Upper lobe of left lung (tissue), 6 donors: ENCODE measurements at regions not wholly inside any gene's neighbourhood (a gene's known extent, or its start where the extent isn't known, plus 50 kb on each side); places are given as distances from the start of the nearest gene placed in this dataset.

ENCODE experiments used
- ATAC-seq, 2 donors: fragments of 200-7000 bp; cut with Tn5 transposase; one replicate each; pipeline ENCODE4 v1.9.1; 2022; ENCODE audit warnings: mild to moderate bottlenecking in 2 of 2, moderate library complexity in 2 of 2; ENCODE audit not compliant: low FRiP score in 2 of 2
- DNase-seq, 2 donors: peaks; one replicate each; pipeline ENCODE4 v3.0.0-alpha.2; 2019 to 2020
- H3K27ac ChIP-seq, 4 donors: fragments of 200-600 bp; sonication (generic); one replicate each; pipeline ENCODE4 v1.5.1; 2016 to 2019
- H3K27me3 ChIP-seq, 4 donors: fragments of 200-600 bp; sonication (generic); one replicate each; pipeline ENCODE4 v1.5.1; 2017 to 2019
- H3K36me3 ChIP-seq, 4 donors: fragments of 200-600 bp; sonication (generic); one replicate each; pipeline ENCODE4 v1.5.1; 2016 to 2019
- H3K4me1 ChIP-seq, 4 donors: fragments of 200-600 bp; sonication (generic); one replicate each; pipeline ENCODE4 v1.5.1; 2018 to 2019
- H3K4me3 ChIP-seq, 4 donors: fragments of 200-600 bp; sonication (generic); one replicate each; pipeline ENCODE4 v1.5.1; 2017 to 2019; ENCODE audit warnings: mild to moderate bottlenecking in 2 of 4, moderate library complexity in 1 of 4
- H3K9me3 ChIP-seq, 4 donors: fragments of 200-600 bp; sonication (generic); one replicate each; pipeline ENCODE4 v1.5.1; 2018 to 2019
- CTCF ChIP-seq, 6 experiments: fragments of 450-650 bp in 4 of 6; fragments of 200-600 bp in 2 of 6; sonication (generic) in 2 of 6; IDR thresholded peaks; one replicate each; pipeline ENCODE4 v1.5.1; 2016 to 2019; ENCODE audit warnings: antibody characterized with exemption in 6 of 6
- EP300 ChIP-seq, 4 donors: sonication (generic); formaldehyde crosslinking; IDR thresholded peaks; one replicate each; pipeline ENCODE4 v1.5.1; 2017; ENCODE audit warnings: antibody characterized with exemption in 4 of 4, control low read depth in 2 of 4
- POLR2A ChIP-seq, 4 donors: fragments of 450-650 bp; IDR thresholded peaks; one replicate each; pipeline ENCODE4 v1.5.1; 2016 to 2017; ENCODE audit warnings: antibody characterized with exemption in 4 of 4, mild to moderate bottlenecking in 2 of 4
- POLR2AphosphoS5 ChIP-seq, 2 donors: sonication (generic); formaldehyde crosslinking; IDR thresholded peaks; one replicate each; pipeline ENCODE4 v1.5.1; 2017; ENCODE audit warnings: antibody characterized with exemption in 2 of 2
- WGBS, 2 donors: methylation state at CpG; one replicate each; pipeline ENCODE4 v1.1.5; 2017 to 2018; 5-methylcytosine and 5-hydroxymethylcytosine counted together
- donor health status: DM: no; HTN: no; CAD: no; lungs with moderate emphysema.
- donor health status: DM: no; HTN: yes; CAD: no; lungs with severe emphysema.

- no peak overlapping the region for H3K4me3 ChIP-seq
- WGBS, 2 donors, result 97 to 99% methylated on average over 7 to 8 of the region's 8 CpGs
Observed at GRCh38 chr10:4004990-4005389, 220.0 kb upstream of the KLF6 start.

GRCh38 chr10:4004144-4004543 lies 219.1 kb upstream of the KLF6 start:
- no peaks in the 10 kb centered on the region for H3K9me3 ChIP-seq
- no peak overlapping the region for H3K4me3 ChIP-seq
- TF ChIP-seq CTCF (IDR thresholded peaks at IDR 0.05) (no peak), EP300 (IDR thresholded peaks at IDR 0.05) (no peak), POLR2AphosphoS5 (IDR thresholded peaks at IDR 0.05) (no peak), POLR2A (IDR thresholded peaks at IDR 0.05) (no peak)
- DNase-seq (no peak), ATAC-seq (no peak)
- no peaks in the 10 kb centered on the region for H3K27me3 ChIP-seq
- H3K4me1 ChIP-seq, result no peaks in the 10 kb centered on the region
- no peak overlapping the region for H3K27ac ChIP-seq
- 85 to 88% methylated on average over 5 of the region's 5 CpGs for WGBS, 2 donors
- H3K36me3 ChIP-seq, result no peaks in the 10 kb centered on the region

More at GRCh38 chr10:4004990-4005389, 220.0 kb upstream of the KLF6 start:
- Histone ChIP-seq H3K36me3 (no peaks in the 10 kb centered on the region), H3K27me3 (no peaks in the 10 kb centered on the region), H3K4me1 (no peaks in the 10 kb centered on the region), H3K9me3 (no peaks in the 10 kb centered on the region), H3K27ac (no peak overlapping the region)
- DNase-seq, result no peak
- no peak for ATAC-seq
- TF ChIP-seq EP300 (IDR thresholded peaks at IDR 0.05), result no peak

GRCh38 chr10:4003348-4003973 lies 218.5 kb upstream of the KLF6 start:
- no peaks in the 10 kb centered on the region for H3K27me3 ChIP-seq
- no peak for ATAC-seq
- TF ChIP-seq EP300 (IDR thresholded peaks at IDR 0.05), result no peak
- no peak for TF ChIP-seq CTCF (IDR thresholded peaks at IDR 0.05)
- no peak for TF ChIP-seq POLR2A (IDR thresholded peaks at IDR 0.05)
- TF ChIP-seq POLR2AphosphoS5 (IDR thresholded peaks at IDR 0.05), result no peak
- DNase-seq, result no peak
- H3K4me3 ChIP-seq, result no peak overlapping the region
- no peaks in the 10 kb centered on the region for H3K4me1 ChIP-seq
- 88 to 90% methylated on average over 7 of the region's 7 CpGs for WGBS, 2 donors
- H3K27ac ChIP-seq, result no peak overlapping the region
- H3K36me3 ChIP-seq, result no peaks in the 10 kb centered on the region
- no peaks in the 10 kb centered on the region for H3K9me3 ChIP-seq

GRCh38 chr10:4001811-4002210 lies 216.8 kb upstream of the KLF6 start:
- TF ChIP-seq CTCF (IDR thresholded peaks at IDR 0.05), result no peak
- no peak for TF ChIP-seq POLR2A (IDR thresholded peaks at IDR 0.05)
- no peak for TF ChIP-seq EP300 (IDR thresholded peaks at IDR 0.05)
- TF ChIP-seq POLR2AphosphoS5 (IDR thresholded peaks at IDR 0.05), result no peak
- 81 to 82% methylated on average over 2 of the region's 2 CpGs for WGBS, 2 donors
- ATAC-seq, result no peak

GRCh38 chr10:3999642-4000041 lies 214.6 kb upstream of the KLF6 start:
- H3K4me1 ChIP-seq, result no peaks in the 10 kb centered on the region
- DNase-seq (no peak), ATAC-seq (no peak)
- H3K27ac ChIP-seq, result no peak overlapping the region
- no peaks in the 10 kb centered on the region for H3K27me3 ChIP-seq
- H3K9me3 ChIP-seq, result no peaks in the 10 kb centered on the region
- no peak overlapping the region for H3K4me3 ChIP-seq
- 87 to 95% methylated on average over 2 of the region's 2 CpGs for WGBS, 2 donors
- no peaks in the 10 kb centered on the region for H3K36me3 ChIP-seq
- TF ChIP-seq EP300 (IDR thresholded peaks at IDR 0.05), result no peak
- no peak for TF ChIP-seq CTCF (IDR thresholded peaks at IDR 0.05)
- no peak for TF ChIP-seq POLR2A (IDR thresholded peaks at IDR 0.05)
- no peak for TF ChIP-seq POLR2AphosphoS5 (IDR thresholded peaks at IDR 0.05)

More at GRCh38 chr10:4001811-4002210, 216.8 kb upstream of the KLF6 start:
- H3K4me3 ChIP-seq, result no peak overlapping the region
- no peak for DNase-seq
- H3K27me3 ChIP-seq, result no peaks in the 10 kb centered on the region
- no peaks in the 10 kb centered on the region for H3K36me3 ChIP-seq
- H3K9me3 ChIP-seq, result no peaks in the 10 kb centered on the region
- H3K4me1 ChIP-seq, result no peaks in the 10 kb centered on the region
- no peak overlapping the region for H3K27ac ChIP-seq
